Midbrain (tissue), 1 donor: ENCODE measurements at regions not wholly inside any gene's neighbourhood (a gene's known extent, or its start where the extent isn't known, plus 50 kb on each side); places are given as distances from the start of the nearest gene placed in this dataset.

ENCODE experiments used
- DNase-seq: peaks from one replicate; lab custom pipeline; 2025; lab: John Stamatoyannopoulos, UW

DNA sequence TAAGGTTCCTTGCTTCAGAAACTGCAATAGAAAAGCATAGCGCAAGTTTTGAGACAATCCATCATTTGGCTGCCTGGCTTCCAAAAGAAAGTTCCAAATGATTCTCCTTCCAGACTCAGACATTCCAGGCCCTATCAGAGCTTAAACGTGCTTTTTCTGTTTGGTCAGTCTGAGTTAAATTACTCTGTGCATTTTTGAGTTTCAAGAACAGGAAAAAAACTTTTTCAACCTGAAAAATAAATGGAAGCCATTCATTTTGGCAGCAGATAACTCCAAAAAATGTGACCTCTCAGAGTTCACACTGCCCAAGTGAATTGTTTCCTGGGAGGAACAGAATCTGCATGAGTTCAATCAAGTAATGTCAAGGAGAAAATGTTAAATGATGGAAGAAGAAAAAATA, 354.2 kb downstream of the CXCL12 start:
- no peak for DNase-seq

GRCh38 chr10:44030132-44030531, 354.8 kb downstream of the CXCL12 start:
- DNase-seq, result no peak

- no peak for DNase-seq
Observed at GRCh38 chr10:44028384-44029137, 356.3 kb downstream of the CXCL12 start.

GRCh38 chr10:44024356-44025116, 360.4 kb downstream of the CXCL12 start:
- no peak for DNase-seq

GRCh38 chr10:44023517-44023916, 361.4 kb downstream of the CXCL12 start:
- DNase-seq, result no peak

- DNase-seq, result no peak
Observed at GRCh38 chr10:44022203-44022602, 362.7 kb downstream of the CXCL12 start.

DNA sequence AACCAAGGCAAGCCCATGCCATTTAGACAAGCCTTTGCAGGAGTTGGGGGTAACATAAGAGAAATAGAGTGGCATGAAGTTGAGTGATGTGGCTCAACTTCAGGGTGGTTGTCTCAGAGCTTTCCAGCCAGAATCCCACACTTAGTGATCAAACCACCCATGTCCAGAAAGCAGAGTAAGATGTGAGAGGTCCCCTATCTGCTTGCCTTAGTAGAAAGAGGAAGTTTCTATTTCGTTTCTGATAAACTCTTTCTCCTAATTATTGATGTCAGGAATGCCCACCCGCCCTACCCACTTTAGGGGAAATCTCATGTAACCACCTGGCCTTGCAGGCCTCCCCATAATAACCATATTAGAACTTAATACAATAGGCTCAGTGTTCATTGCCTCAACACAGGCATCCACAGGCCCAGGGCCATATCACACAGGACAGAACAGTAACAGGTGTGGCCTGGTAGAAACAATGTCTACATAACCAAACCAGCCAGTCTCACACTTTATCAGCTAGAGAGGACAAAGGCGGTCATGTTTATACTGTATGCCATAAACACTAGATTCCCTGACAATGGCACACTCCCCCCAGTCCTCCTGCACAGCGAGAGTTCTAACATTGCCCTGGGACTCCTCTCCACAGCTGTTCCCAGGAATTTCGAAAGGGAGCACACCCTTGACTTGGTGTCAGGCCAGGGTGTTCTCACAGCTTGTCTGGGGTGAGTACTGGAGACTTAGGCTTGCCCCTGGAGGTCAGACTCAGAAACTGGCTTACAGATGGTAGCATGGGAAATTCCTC, 364.4 kb downstream of the CXCL12 start:
- no peak for DNase-seq

DNA sequence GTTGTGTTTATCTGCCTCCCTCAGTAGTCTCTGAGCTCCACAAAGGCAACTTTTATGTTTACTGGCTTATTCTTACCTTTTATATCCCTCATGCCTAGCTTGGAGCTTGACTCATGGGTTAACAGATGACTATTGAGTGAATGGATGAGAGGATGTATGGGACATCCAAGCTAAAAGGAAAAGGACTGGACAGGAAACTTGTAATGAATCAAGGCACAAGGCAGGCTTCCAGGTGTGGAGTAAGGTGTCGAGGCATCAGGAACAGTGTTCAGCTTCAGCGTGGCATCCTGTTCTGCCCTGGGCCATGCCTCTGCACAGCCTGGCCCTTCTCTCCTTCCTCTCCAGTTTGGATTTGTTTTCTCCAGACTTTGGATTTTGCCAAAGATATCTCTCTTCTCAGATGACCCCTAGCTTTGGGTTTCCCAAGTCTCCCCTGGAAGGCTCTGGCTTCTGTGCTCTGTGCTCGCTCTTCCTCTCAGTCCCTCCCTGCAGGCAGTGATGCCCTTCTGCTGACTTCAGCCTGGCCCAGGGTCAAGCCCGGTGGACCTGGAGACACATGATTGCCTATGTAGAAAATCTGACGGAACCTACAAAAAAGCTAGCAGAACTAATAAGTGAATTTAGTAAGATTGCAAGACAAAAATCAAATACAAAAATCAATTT, 367.3 kb downstream of the CXCL12 start:
- DNase-seq, result no peak

GRCh38 chr10:44016589-44017482, 368.1 kb downstream of the CXCL12 start:
- DNase-seq, result no peak

DNA sequence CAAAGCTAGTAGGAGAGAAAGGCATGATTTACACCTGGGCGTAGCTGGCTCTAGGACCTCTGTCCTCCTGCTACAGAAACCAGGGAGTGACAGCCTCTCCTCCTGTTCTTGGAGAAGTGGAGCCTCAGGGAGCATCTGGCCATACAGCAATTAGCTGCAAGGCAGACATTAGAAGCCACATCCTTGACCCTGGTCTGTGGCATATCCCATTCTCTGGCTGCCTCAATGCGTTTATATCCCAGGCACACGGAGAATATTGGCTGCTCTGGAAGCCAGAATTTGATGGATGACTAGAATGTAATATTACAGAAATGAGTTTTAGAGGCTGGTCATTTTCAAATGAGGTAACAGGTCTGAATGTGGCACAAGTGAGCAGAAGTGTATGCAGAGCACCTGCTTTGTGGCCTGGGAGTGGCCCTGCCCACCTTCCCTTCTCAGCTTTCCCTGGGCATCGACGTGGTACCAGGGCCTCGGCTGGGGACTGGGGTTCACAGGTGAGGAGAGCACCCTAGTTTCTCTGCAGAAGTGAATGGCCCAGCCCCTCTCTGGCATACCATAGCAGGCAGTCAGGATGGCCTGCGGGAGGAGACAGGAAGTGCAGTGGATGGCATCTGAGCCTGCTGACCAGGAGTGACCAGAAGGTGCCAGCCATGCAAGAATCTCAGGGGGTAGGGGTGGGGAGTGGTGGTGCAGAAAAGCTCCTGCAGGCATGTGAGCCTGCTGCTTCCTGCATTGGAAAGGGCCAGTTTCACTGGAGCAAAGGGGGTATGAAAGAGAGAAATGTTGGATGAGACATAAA, 367.2 kb upstream of the ZNF32 start:
- DNase-seq, result no peak

DNA sequence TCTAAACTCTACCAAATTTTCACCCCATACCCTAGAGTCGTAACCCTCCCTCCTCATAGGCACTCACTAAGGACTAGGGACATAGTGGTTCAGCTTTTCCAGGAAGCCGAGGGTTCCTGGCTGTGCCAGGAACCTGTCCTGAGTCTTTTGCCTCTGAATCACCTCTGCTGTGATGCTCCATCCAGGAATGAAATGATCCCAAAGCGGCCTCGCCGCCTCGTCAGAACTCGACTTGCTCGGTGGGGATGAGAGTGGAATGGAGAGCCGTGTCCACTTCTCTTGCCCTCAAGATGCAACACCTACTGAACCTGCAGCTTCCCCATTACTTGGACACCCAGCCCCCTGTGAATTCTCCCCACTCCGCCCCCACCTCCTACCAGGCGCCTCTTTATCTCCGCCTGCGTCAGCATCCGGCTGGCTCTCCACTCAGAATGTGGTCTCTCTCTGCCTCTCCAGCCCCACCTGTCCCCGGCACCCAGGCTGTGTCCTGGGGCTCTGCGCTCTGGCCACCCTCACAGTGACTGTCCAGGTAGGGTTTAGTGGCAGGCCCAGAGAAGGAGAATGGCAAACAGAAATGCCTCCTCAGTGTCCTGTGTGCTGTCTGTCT, 366.1 kb upstream of the ZNF32 start:
- DNase-seq, result no peak

- DNase-seq, result no peak
Observed at GRCh38 chr10:44013981-44014380, 365.3 kb upstream of the ZNF32 start.

DNA sequence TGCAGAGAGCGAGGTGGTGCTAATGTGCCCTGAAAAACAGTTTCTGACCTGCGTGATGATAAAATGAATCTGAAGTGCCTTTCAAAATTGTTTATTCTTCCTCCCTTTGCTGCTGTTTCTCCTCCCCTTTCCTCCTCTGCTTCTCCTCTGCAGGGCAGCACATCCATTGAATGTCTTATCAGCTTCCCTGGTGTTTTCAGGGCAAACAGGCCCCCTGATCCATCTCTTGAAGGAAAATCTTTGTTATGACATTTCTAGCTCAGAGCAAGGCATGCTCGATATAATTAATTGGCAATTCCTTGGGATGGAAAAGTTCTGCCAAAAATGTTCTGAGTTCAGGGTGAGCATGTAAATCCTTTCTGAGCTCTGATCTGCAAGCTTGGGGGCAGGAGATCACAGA, 364.2 kb upstream of the ZNF32 start:
- DNase-seq, result no peak

GRCh38 chr10:44011603-44011981, 362.9 kb upstream of the ZNF32 start:
- DNase-seq, result no peak

- DNase-seq, result no peak
Observed at GRCh38 chr10:44010873-44011602, 362.4 kb upstream of the ZNF32 start.

- DNase-seq, result no peak
Observed at GRCh38 chr10:44009891-44010632, 361.4 kb upstream of the ZNF32 start.

DNA sequence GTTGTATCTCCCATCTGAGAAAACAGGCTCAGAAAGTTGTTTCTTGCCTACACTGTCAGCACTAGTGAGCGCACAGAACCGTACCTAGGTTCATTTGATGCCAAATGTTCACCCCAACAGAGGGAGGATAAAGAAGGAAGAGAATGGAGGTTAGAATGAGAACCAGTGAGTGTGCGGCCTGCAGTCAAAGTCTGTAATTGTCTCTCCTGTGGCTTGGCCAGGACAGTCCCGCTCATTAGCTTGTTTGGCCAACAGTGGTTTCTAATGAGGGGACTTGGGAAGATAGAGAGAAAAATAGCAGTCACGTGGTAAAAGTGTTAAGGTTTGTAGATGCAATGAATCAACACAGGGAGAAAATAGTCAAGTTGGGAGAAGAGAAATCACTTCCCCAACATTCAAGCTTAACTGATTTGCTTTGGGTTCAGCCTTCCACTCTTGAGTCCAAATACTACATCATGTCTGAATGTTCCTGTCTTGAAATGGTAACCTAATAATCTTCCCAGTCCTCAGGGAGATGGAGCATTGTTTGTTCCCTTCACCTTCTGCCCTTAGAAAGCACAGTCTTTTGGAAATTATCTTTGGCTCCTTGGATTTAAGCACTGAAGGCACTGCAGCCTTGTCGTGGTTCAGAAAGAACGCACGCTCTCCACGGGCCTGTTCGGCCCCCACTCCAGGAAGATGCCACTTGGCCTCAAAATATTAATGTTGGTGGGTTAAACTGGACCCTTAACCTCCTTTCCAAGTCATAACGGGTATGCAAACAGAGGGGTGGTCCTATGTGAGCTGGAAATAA, 360.4 kb upstream of the ZNF32 start:
- no peak for DNase-seq
